ENCODE measurements at regions not wholly inside any gene's neighbourhood (a gene's known extent, or its start where the extent isn't known, plus 50 kb on each side); places are given as distances from the start of the nearest gene placed in this dataset.
A peak's percentile ranks its signal among the peaks of the same experiment; 100 is the strongest.
"Not testable (repeated sequence)": the region's sequence is repeated elsewhere in the genome, so short reads cannot be mapped to it uniquely, and the experiment has no call there.

GRCh38 chr5:68067976-68068603 lies 147.5 kb upstream of the PIK3R1 start:
- DNase-seq (ENCODE audit: low spot score) = no peak

- no peak for DNase-seq (ENCODE audit: low spot score)
Observed at GRCh38 chr5:68067291-68067690, 148.3 kb upstream of the PIK3R1 start.

- DNase-seq (ENCODE audit: low spot score) = no peak
Observed at GRCh38 chr5:68066277-68066955, 149.1 kb upstream of the PIK3R1 start.

GRCh38 chr5:68065321-68065720 lies 150.2 kb upstream of the PIK3R1 start:
- not testable (repeated sequence) for DNase-seq (ENCODE audit: low spot score)

- no peak for DNase-seq (ENCODE audit: low spot score)
Observed at GRCh38 chr5:68060382-68060781, 155.2 kb upstream of the PIK3R1 start.

- no peak for DNase-seq (ENCODE audit: low spot score)
Observed at GRCh38 chr5:68057191-68057590, 158.4 kb upstream of the PIK3R1 start.

GRCh38 chr5:68055686-68056085 lies 159.9 kb upstream of the PIK3R1 start:
- no peak for DNase-seq (ENCODE audit: low spot score)

GRCh38 chr5:68054638-68055037 lies 160.9 kb upstream of the PIK3R1 start:
- no peak for DNase-seq (ENCODE audit: low spot score)

- peak; percentile 30 for DNase-seq (ENCODE audit: low spot score)
Observed at GRCh38 chr5:68053202-68053601, 162.4 kb upstream of the PIK3R1 start.

GRCh38 chr5:68049053-68049713 lies 166.4 kb upstream of the PIK3R1 start:
- DNase-seq (ENCODE audit: low spot score) = no peak

- no peak for DNase-seq (ENCODE audit: low spot score)
Observed at GRCh38 chr5:68048516-68048915, 167.0 kb upstream of the PIK3R1 start.

GRCh38 chr5:68048054-68048453 lies 167.5 kb upstream of the PIK3R1 start:
- not testable (repeated sequence) for DNase-seq (ENCODE audit: low spot score)

- peak; percentile 33 for DNase-seq (ENCODE audit: low spot score)
Observed at GRCh38 chr5:68047035-68047434, 168.5 kb upstream of the PIK3R1 start.

- DNase-seq (ENCODE audit: low spot score) = peak; percentile 95
Observed at GRCh38 chr5:68046445-68046844, 169.1 kb upstream of the PIK3R1 start.

GRCh38 chr5:68041293-68041692 lies 174.3 kb upstream of the PIK3R1 start:
- no peak for DNase-seq (ENCODE audit: low spot score)

GRCh38 chr5:68037546-68037945 lies 178.0 kb upstream of the PIK3R1 start:
- DNase-seq (ENCODE audit: low spot score) = no peak

- peak; percentile 21 for DNase-seq (ENCODE audit: low spot score)
Observed at GRCh38 chr5:68033961-68034571, 181.5 kb upstream of the PIK3R1 start.

- no peak for DNase-seq (ENCODE audit: low spot score)
Observed at GRCh38 chr5:68033029-68033428, 182.5 kb upstream of the PIK3R1 start.

GRCh38 chr5:68032216-68032762 lies 183.3 kb upstream of the PIK3R1 start:
- DNase-seq (ENCODE audit: low spot score) = no peak

- no peak for DNase-seq (ENCODE audit: low spot score)
Observed at GRCh38 chr5:68028131-68028727, 187.3 kb upstream of the PIK3R1 start.

- DNase-seq (ENCODE audit: low spot score) = no peak
Observed at GRCh38 chr5:68027519-68027918, 188.0 kb upstream of the PIK3R1 start.

All from kidney tubule cell (primary cell).